NB4 (cell line): ENCODE measurements at regions not wholly inside any gene's neighbourhood (a gene's known extent, or its start where the extent isn't known, plus 50 kb on each side); places are given as distances from the start of the nearest gene placed in this dataset.

ENCODE experiments used
- CTCF ChIP-seq: IDR thresholded peaks from one replicate; pipeline ENCODE4 v1.5.1; 2012; ENCODE audit warnings: low read depth, low read length
- POLR2A ChIP-seq: IDR thresholded peaks from 2 replicates; pipeline ENCODE4 v1.6.1; 2011; ENCODE audit warnings: mild to moderate bottlenecking; ENCODE audit not compliant: insufficient read length; ENCODE audit errors: extremely low read depth

GRCh38 chr3:76083992-76084391, 298.6 kb upstream of the ZNF717 start:
- TF ChIP-seq POLR2A = no peak
- TF ChIP-seq CTCF = no peak
